Liver (tissue), 3 donors: ENCODE measurements at regions not wholly inside any gene's neighbourhood (a gene's known extent, or its start where the extent isn't known, plus 50 kb on each side); places are given as distances from the start of the nearest gene placed in this dataset.

Experiments used
- CTCF ChIP-seq: fragments of 150-350 bp; IDR thresholded peaks from 2 replicates; pipeline ENCODE4 v1.5.1; 2017; ENCODE audit warnings: improper control_type of control experiment, low read depth, low read length; ENCODE audit not compliant: missing input control
- HNF4A ChIP-seq, 2 donors: conservative IDR thresholded peaks; 2 replicates each; pipeline ENCODE4 v1.6.1; 2016; ENCODE audit warnings: antibody characterized with exemption in 2 of 2, mild to moderate bottlenecking in 2 of 2
- JUND ChIP-seq, 2 donors: IDR thresholded peaks; 2 replicates each; pipeline ENCODE4 v1.6.1; 2016; ENCODE audit warnings: antibody characterized with exemption in 2 of 2
- MAX ChIP-seq: IDR thresholded peaks from 2 replicates; pipeline ENCODE4 v1.6.1; 2016; ENCODE audit warnings: antibody characterized with exemption
- NR2F2 ChIP-seq: IDR thresholded peaks from 2 replicates; pipeline ENCODE4 v1.6.1; 2016; ENCODE audit warnings: antibody characterized with exemption
- RAD21 ChIP-seq, 2 donors: IDR thresholded peaks; 2 replicates each; pipeline ENCODE4 v1.6.1; 2016; ENCODE audit warnings: antibody characterized with exemption in 2 of 2, mild to moderate bottlenecking in 2 of 2
- REST ChIP-seq: IDR thresholded peaks from 2 replicates; pipeline ENCODE4 v1.6.1; 2016; ENCODE audit warnings: antibody characterized with exemption, mild to moderate bottlenecking
- RXRA ChIP-seq, 2 donors: IDR thresholded peaks; 2 replicates each; pipeline ENCODE4 v1.6.1; 2017 to 2018; ENCODE audit warnings: antibody characterized with exemption in 2 of 2, mild to moderate bottlenecking in 1 of 2
- SP1 ChIP-seq: IDR thresholded peaks from 2 replicates; pipeline ENCODE4 v1.6.1; 2018; ENCODE audit warnings: antibody characterized with exemption, mild to moderate bottlenecking
- TAF1 ChIP-seq: conservative IDR thresholded peaks from 2 replicates; pipeline ENCODE4 v1.6.1; 2016; ENCODE audit warnings: antibody characterized with exemption, mild to moderate bottlenecking
- YY1 ChIP-seq: IDR thresholded peaks from 2 replicates; pipeline ENCODE4 v1.6.1; 2016; ENCODE audit warnings: antibody characterized with exemption, mild to moderate bottlenecking
- ZBTB33 ChIP-seq: IDR thresholded peaks from 2 replicates; pipeline ENCODE4 v1.6.1; 2016; ENCODE audit warnings: antibody characterized with exemption
- donor health status: healthy.
- donor health status: healthy.

- TF ChIP-seq CTCF = no peak
- TF ChIP-seq REST = no peak
- TF ChIP-seq ZBTB33 = no peak
- no peak for TF ChIP-seq NR2F2
- TF ChIP-seq YY1 = no peak
- no peak for TF ChIP-seq HNF4A (conservative IDR thresholded peaks at IDR 0.05)
- no peak for TF ChIP-seq JUND (IDR thresholded peaks at IDR 0.05)
- no peak for TF ChIP-seq RAD21 (IDR thresholded peaks at IDR 0.05)
- TF ChIP-seq RXRA (IDR thresholded peaks at IDR 0.05) = no peak
- TF ChIP-seq SP1 = no peak
- TF ChIP-seq TAF1 = no peak
- TF ChIP-seq MAX = no peak
Observed at GRCh38 chr21:43304621-43305335, 122.2 kb downstream of the SIK1 start.
